ENCODE measurements at regions not wholly inside any gene's neighbourhood (a gene's known extent, or its start where the extent isn't known, plus 50 kb on each side); places are given as distances from the start of the nearest gene placed in this dataset.

DNA sequence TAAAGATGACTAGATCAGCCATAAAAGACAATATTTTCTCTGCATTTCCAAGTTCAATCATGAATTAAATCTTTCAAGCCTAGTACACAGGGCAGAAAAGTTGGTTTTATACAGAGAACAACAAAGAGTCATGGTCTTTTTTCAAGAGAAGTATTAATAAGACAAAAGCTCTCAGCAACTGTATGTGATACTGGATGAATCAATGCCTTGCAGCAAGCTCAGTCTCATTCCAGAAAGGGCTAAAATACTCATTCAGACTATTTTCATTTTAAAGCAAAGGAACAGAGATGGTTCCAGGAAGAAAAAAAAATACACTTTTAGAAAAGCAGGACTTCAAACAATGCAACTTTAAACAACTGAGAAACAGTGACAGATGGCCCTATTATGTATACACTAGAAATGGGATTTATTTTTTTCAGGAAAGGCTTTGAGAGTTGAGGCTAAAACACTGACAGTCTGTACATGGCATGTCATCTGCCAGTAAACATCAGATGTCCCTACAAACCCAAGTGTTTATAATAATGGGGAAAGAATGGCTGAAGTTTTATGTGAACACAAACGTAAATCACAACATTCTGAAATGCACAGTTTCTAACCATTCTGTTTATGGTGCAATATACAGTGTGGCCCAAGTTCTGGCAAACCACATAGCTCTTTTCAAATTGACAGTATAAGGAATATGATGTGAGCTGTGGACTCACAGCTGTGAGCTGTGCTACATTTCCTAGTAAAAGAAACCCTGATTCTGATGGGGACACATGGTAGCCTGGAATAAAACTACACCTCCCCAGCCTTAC, 114.3 kb upstream of the DST start:
- H3K9ac ChIP-seq (ENCODE audit: low read depth in 2 of 2, low read length in 2 of 2) = no peak overlapping the region
- no peaks in the 10 kb centered on the region for H3K36me3 ChIP-seq
- TF ChIP-seq CTCF (IDR thresholded peaks at IDR 0.05) = no peak
- H3K4me3 ChIP-seq = no peak overlapping the region
- no peaks in the 10 kb centered on the region for H3K9me3 ChIP-seq
- intact Hi-C loops (cut with DNase I) = loop anchor here (2.0 kb wide), 1 partner anchor 48 kb away; no protein-coding TSS in a partner anchor
- no peaks in the 10 kb centered on the region for H3K4me1 ChIP-seq
- no peak for DNase-seq
- no peak overlapping the region for H3K27ac ChIP-seq
- no peaks in the 10 kb centered on the region for H3K27me3 ChIP-seq

GRCh38 chr6:56756219-56756789, 113.6 kb upstream of the DST start:
- Histone ChIP-seq H3K4me3 (no peak overlapping the region), H3K9me3 (no peaks in the 10 kb centered on the region), H3K4me1 (no peaks in the 10 kb centered on the region), H3K36me3 (no peaks in the 10 kb centered on the region), H3K27ac (no peak overlapping the region), H3K9ac (ENCODE audit: low read depth in 2 of 2, low read length in 2 of 2) (no peak overlapping the region), H3K27me3 (no peaks in the 10 kb centered on the region)
- no peak for TF ChIP-seq CTCF (IDR thresholded peaks at IDR 0.05)
- no peak for DNase-seq
- intact Hi-C loops (cut with DNase I) = loop anchor here (2.0 kb wide), 1 partner anchor 48 kb away; no protein-coding TSS in a partner anchor

- Histone ChIP-seq H3K9me3 (no peaks in the 10 kb centered on the region), H3K9ac (ENCODE audit: low read depth in 2 of 2, low read length in 2 of 2) (no peak overlapping the region), H3K4me3 (no peak overlapping the region), H3K27me3 (no peaks in the 10 kb centered on the region), H3K27ac (no peak overlapping the region), H3K36me3 (no peaks in the 10 kb centered on the region), H3K4me1 (no peaks in the 10 kb centered on the region)
- DNase-seq = no peak
- intact Hi-C loops (cut with DNase I) = no loop called here
- TF ChIP-seq CTCF (IDR thresholded peaks at IDR 0.05) = no peak
These were observed 112.4 kb upstream of the DST start for GRCh38 chr6:56755040-56755439.

DNA sequence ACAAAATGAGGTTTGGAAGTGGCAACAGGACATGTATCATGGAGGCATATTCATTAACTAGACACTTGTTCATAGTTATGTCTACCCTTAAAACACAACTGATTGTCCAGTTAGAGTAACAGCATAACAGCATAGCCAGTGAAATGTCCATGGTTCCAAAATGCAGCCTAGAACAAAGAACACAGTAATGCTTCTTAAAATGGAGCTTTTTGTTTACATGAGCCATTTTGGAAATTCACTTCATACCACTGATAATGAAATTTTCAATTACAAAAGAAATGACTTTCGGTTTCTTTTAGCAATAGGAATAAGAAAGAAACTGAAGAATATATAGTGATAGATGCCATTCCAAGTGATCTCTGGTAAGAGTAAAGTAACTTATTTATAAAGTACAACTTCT, 111.1 kb upstream of the DST start:
- Histone ChIP-seq H3K27ac (no peak overlapping the region), H3K36me3 (no peaks in the 10 kb centered on the region), H3K4me3 (no peak overlapping the region), H3K9ac (ENCODE audit: low read depth in 2 of 2, low read length in 2 of 2) (no peak overlapping the region), H3K9me3 (no peaks in the 10 kb centered on the region), H3K27me3 (no peaks in the 10 kb centered on the region), H3K4me1 (no peaks in the 10 kb centered on the region)
- intact Hi-C loops (cut with DNase I) = no loop called here
- no peak for DNase-seq
- no peak for TF ChIP-seq CTCF (IDR thresholded peaks at IDR 0.05)

DNA sequence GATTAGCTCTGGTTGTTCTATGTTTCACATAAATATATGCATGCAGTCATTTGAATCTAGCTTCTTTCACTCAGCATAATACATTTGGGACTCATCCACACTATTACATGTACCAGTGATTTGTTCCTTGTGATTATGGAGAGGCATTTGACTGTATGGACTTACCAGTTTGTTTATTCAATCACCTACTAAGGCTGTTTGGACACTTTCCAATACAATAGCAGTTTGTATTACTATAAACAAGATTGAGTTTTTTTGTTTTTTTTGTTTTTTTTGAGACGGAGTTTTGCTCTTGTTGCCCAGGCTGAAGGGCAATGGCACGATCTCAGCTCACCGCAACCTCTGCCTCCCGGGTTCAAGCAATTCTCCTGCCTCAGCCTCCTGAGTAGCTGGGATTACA, 109.8 kb upstream of the DST start:
- intact Hi-C loops (cut with DNase I) = no loop called here
- Histone ChIP-seq H3K4me3 (no peak overlapping the region), H3K9me3 (no peaks in the 10 kb centered on the region), H3K27me3 (no peaks in the 10 kb centered on the region), H3K27ac (no peak overlapping the region), H3K9ac (ENCODE audit: low read depth in 2 of 2, low read length in 2 of 2) (no peak overlapping the region), H3K4me1 (no peaks in the 10 kb centered on the region), H3K36me3 (no peaks in the 10 kb centered on the region)
- TF ChIP-seq CTCF (IDR thresholded peaks at IDR 0.05) = no peak
- DNase-seq = no peak
